ENCODE measurements at regions not wholly inside any gene's neighbourhood (a gene's known extent, or its start where the extent isn't known, plus 50 kb on each side); places are given as distances from the start of the nearest gene placed in this dataset.

- TF ChIP-seq SIN3A (IDR thresholded peaks at IDR 0.05; ENCODE audit: low read depth), result peak; percentile 70; the same call in 1 of the 2 replicates
- no peak for TF ChIP-seq ZNF274 (IDR thresholded peaks at IDR 0.05; ENCODE audit: low read depth, low read length)
These were observed 1227.4 kb upstream of the PCDH20 start (continued) for GRCh38 chr13:62643007-62643483.

GRCh38 chr13:62635161-62635560 is 1219.5 kb upstream of the PCDH20 start:
- POLR2A ChIA-PET, result no interaction called here
- Histone ChIP-seq H3K9me2 (ENCODE audit: insufficient read depth) (no peaks in the 10 kb centered on the region), H3K27ac (ENCODE audit: low read depth, low read length) (no peak overlapping the region), H3K36me3 (ENCODE audit: control insufficient read depth in 1 of 2, insufficient read depth in 2 of 2, low read length in 2 of 2) (no peaks in the 10 kb centered on the region), H3K9me3 (ENCODE audit: control insufficient read depth in 1 of 2, insufficient read depth in 1 of 2, low read depth in 1 of 2, low read length in 2 of 2) (0 out of 4 replicates have a peak, but pooled peaks cover 0 to 6% of the 10 kb centered on the region in 2 experiments), H3K27me3 (ENCODE audit: insufficient read depth, low read length) (no peaks in the 10 kb centered on the region), H3K79me2 (ENCODE audit: insufficient read depth, low read length) (no peaks in the 10 kb centered on the region), H3K9ac (ENCODE audit: low read length) (no peak overlapping the region), H4K20me1 (ENCODE audit: insufficient read depth) (no peaks in the 10 kb centered on the region), H2AFZ (ENCODE audit: low read depth, low read length, poor library complexity, severe bottlenecking) (peak overlapping the region; percentile 44), H3K4me1 (ENCODE audit: control insufficient read depth in 1 of 2, insufficient read depth in 2 of 2, low read length in 2 of 2) (0 out of 4 replicates have a peak, but pooled peaks cover 0 to 3% of the 10 kb centered on the region in 2 experiments), H3K4me2 (ENCODE audit: low read length) (no peak overlapping the region), H3K4me3 (replicated peaks in 1 of 2; ENCODE audit: low read depth in 1 of 2, low read length in 2 of 2) (no peak overlapping the region)
- DNase-seq (ENCODE audit: low read depth, low spot score), result no peak
- RAD21 ChIA-PET (ENCODE audit: low non-redundant PET in 1 of 2, low total read pairs in 2 of 2, uncharacterized antibody in 2 of 2, unreplicated experiment in 2 of 2), result no interaction called here
- CTCF ChIA-PET, result no interaction called here
- intact Hi-C loops (cut with micrococcal nuclease), result no loop called here
- no peak for ATAC-seq
- BruUV-seq (replicated peaks), result no TSS peak
- TF ChIP-seq ZNF274 (IDR thresholded peaks at IDR 0.05; ENCODE audit: low read depth, low read length) (no peak), CTCF (IDR thresholded peaks at IDR 0.05 in 2 of 3, conservative IDR thresholded peaks at IDR 0.05 in 1 of 3; ENCODE audit: borderline replicate concordance in 1 of 3, insufficient read depth in 1 of 3, low read depth in 2 of 3, low read length in 2 of 3) (no peak), SP1 (IDR thresholded peaks at IDR 0.05; ENCODE audit: low read depth) (no peak), ZBTB33 (IDR thresholded peaks at IDR 0.05; ENCODE audit: extremely low read depth, insufficient replicate concordance, low read length) (no peak), MAX (IDR thresholded peaks at IDR 0.05) (no peak), RAD21 (IDR thresholded peaks at IDR 0.05; ENCODE audit: low read depth) (no peak), ZFX (IDR thresholded peaks at IDR 0.05) (no peak), POLR2A (IDR thresholded peaks at IDR 0.05; ENCODE audit: borderline replicate concordance, extremely low read depth, insufficient read depth, insufficient read length) (no peak), ATF3 (IDR thresholded peaks at IDR 0.05) (no peak), EZH2 (IDR thresholded peaks at IDR 0.05) (no peak), YY1 (IDR thresholded peaks at IDR 0.05; ENCODE audit: extremely low read depth, insufficient replicate concordance, low read depth, low read length) (no peak), REST (IDR thresholded peaks at IDR 0.05; ENCODE audit: low read depth) (no peak), EGR1 (IDR thresholded peaks at IDR 0.05; ENCODE audit: low read depth) (no peak), SRF (IDR thresholded peaks at IDR 0.05; ENCODE audit: low read depth) (no peak), ELF1 (IDR thresholded peaks at IDR 0.05; ENCODE audit: borderline replicate concordance, low read depth) (no peak), CEBPB (IDR thresholded peaks at IDR 0.05; ENCODE audit: low read depth) (no peak), SIN3A (IDR thresholded peaks at IDR 0.05; ENCODE audit: low read depth) (no peak), EZH2phosphoT487 (IDR thresholded peaks at IDR 0.05; ENCODE audit: borderline replicate concordance) (no peak)

All from HCT116 (cell line).